H9 (cell line): ENCODE measurements at regions not wholly inside any gene's neighbourhood (a gene's known extent, or its start where the extent isn't known, plus 50 kb on each side); places are given as distances from the start of the nearest gene placed in this dataset.

ENCODE experiments used
- DNase-seq: peaks from one replicate; pipeline ENCODE4 v3.0.0-alpha.2; 2017
- H2AFZ ChIP-seq: one replicate; pipeline ENCODE4 v1.6.1; 2013; ENCODE audit warnings: mild to moderate bottlenecking, low read length, control low read depth, moderate library complexity
- H2AK5ac ChIP-seq: 2 replicates; pipeline ENCODE4 v1.6.1; 2013; ENCODE audit warnings: low read length, control low read depth, mixed read lengths; ENCODE audit not compliant: insufficient read length
- H2BK120ac ChIP-seq: one replicate; pipeline ENCODE4 v1.6.1; 2013; ENCODE audit warnings: low read depth, mild to moderate bottlenecking, low read length, control low read depth, inconsistent platforms; ENCODE audit not compliant: poor library complexity, severe bottlenecking
- H2BK12ac ChIP-seq: 2 replicates; pipeline ENCODE4 v1.6.1; 2013; ENCODE audit warnings: low read length, control low read depth, mixed read lengths, low read depth; ENCODE audit not compliant: insufficient read length
- H2BK15ac ChIP-seq: 2 replicates; pipeline ENCODE4 v1.6.1; 2013; ENCODE audit warnings: low read depth, low read length, control low read depth
- H2BK20ac ChIP-seq: one replicate; pipeline ENCODE4 v1.6.1; 2013; ENCODE audit warnings: low read depth, mild to moderate bottlenecking, low read length, control low read depth, inconsistent platforms; ENCODE audit not compliant: poor library complexity, severe bottlenecking
- H2BK5ac ChIP-seq: 2 replicates; pipeline ENCODE4 v1.6.1; 2013; ENCODE audit warnings: low read length, control low read depth, mixed read lengths; ENCODE audit not compliant: insufficient read length
- H3K14ac ChIP-seq: 2 replicates; pipeline ENCODE4 v1.6.1; 2013; ENCODE audit warnings: low read length, control low read depth; ENCODE audit not compliant: insufficient read depth
- H3K18ac ChIP-seq: 2 replicates; pipeline ENCODE4 v1.6.1; 2013; ENCODE audit warnings: low read depth, mild to moderate bottlenecking, mixed read lengths, low read length, control low read depth; ENCODE audit not compliant: insufficient read length
- H3K23ac ChIP-seq: 2 replicates; pipeline ENCODE4 v1.6.1; 2013; ENCODE audit warnings: low read length, control low read depth, mixed read lengths, low read depth; ENCODE audit not compliant: insufficient read length
- H3K23me2 ChIP-seq: 2 replicates; pipeline ENCODE4 v1.6.1; 2013; ENCODE audit warnings: low read depth, mild to moderate bottlenecking, mixed read lengths, low read length, control low read depth; ENCODE audit not compliant: insufficient read length, poor library complexity, severe bottlenecking
- H3K27ac ChIP-seq: 2 replicates; pipeline ENCODE4 v1.5.1; 2013; ENCODE audit warnings: low read length, control low read depth, mixed read lengths, low read depth; ENCODE audit not compliant: insufficient read length
- H3K27me3 ChIP-seq: 2 replicates; pipeline ENCODE4 v1.6.1; 2013; ENCODE audit warnings: low read length, control low read depth, inconsistent platforms; ENCODE audit not compliant: insufficient read depth
- H3K4ac ChIP-seq: 2 replicates; pipeline ENCODE4 v1.6.1; 2013; ENCODE audit warnings: low read depth, mild to moderate bottlenecking, control low read depth, inconsistent platforms, low read length, moderate library complexity
- H3K4me1 ChIP-seq: 2 replicates; pipeline ENCODE4 v1.6.1; 2013; ENCODE audit warnings: low read length, control low read depth, inconsistent platforms; ENCODE audit not compliant: insufficient read depth
- H3K4me2 ChIP-seq: 2 replicates; pipeline ENCODE4 v1.6.1; 2013; ENCODE audit warnings: low read length, control low read depth, mixed read lengths; ENCODE audit not compliant: insufficient read length, insufficient read depth
- H3K56ac ChIP-seq: 2 replicates; pipeline ENCODE4 v1.6.1; 2013; ENCODE audit warnings: low read depth, mild to moderate bottlenecking, mixed read lengths, low read length, control low read depth; ENCODE audit not compliant: insufficient read length
- H3K79me1 ChIP-seq: 2 replicates; pipeline ENCODE4 v1.6.1; 2013; ENCODE audit warnings: low read depth, mild to moderate bottlenecking, moderate library complexity, low read length, control low read depth, inconsistent platforms; ENCODE audit not compliant: insufficient read depth, poor library complexity, severe bottlenecking
- H3K79me2 ChIP-seq: 2 replicates; pipeline ENCODE4 v1.6.1; 2013; ENCODE audit warnings: low read length, control low read depth, inconsistent platforms; ENCODE audit not compliant: insufficient read depth
- H3K9ac ChIP-seq: 2 replicates; pipeline ENCODE4 v1.6.1; 2013; ENCODE audit warnings: low read length, control low read depth, mixed read lengths; ENCODE audit not compliant: insufficient read length; ENCODE audit errors: extremely low read depth
- H3K9me3 ChIP-seq: one replicate; pipeline ENCODE4 v1.6.1; 2013; ENCODE audit warnings: low read depth, low read length, inconsistent platforms; ENCODE audit not compliant: control insufficient read depth
- H3T11ph ChIP-seq: one replicate; pipeline ENCODE4 v1.6.1; 2013; ENCODE audit warnings: mild to moderate bottlenecking, low read length, control low read depth, inconsistent platforms
- H4K20me1 ChIP-seq: one replicate; pipeline ENCODE4 v1.6.1; 2013; ENCODE audit not compliant: control insufficient read depth, insufficient read length, insufficient read depth
- H4K5ac ChIP-seq: 2 replicates; pipeline ENCODE4 v1.6.1; 2013; ENCODE audit warnings: low read depth, mild to moderate bottlenecking, mixed read lengths, low read length, control low read depth; ENCODE audit not compliant: insufficient read length
- H4K8ac ChIP-seq: replicated peaks from 2 replicates; pipeline ENCODE4 v1.6.1; 2013; ENCODE audit warnings: low read length, control low read depth, mixed read lengths, low read depth; ENCODE audit not compliant: insufficient read length
- H4K91ac ChIP-seq: 2 replicates; pipeline ENCODE4 v1.6.1; 2013; ENCODE audit warnings: low read depth, mild to moderate bottlenecking, moderate library complexity, mixed read lengths, low read length, control low read depth; ENCODE audit not compliant: insufficient read length
- H3K27ac Mint-ChIP-seq, 3 experiments: 2 replicates in 2 of 3; 3 replicates in 1 of 3; pipeline ENCODE4 v1.8.0; 2020 to 2021; ENCODE audit warnings: mixed read lengths in 3 of 3, mild to moderate bottlenecking in 1 of 3, moderate library complexity in 1 of 3
- H3K27me3 Mint-ChIP-seq: 2 replicates; pipeline ENCODE4 v1.8.0; 2021; ENCODE audit warnings: low read depth, mild to moderate bottlenecking, moderate library complexity, mixed read lengths
- H3K36me3 Mint-ChIP-seq, 3 experiments: 2 replicates in 2 of 3; 3 replicates in 1 of 3; pipeline ENCODE4 v1.8.0; 2020 to 2021; ENCODE audit warnings: low read depth in 3 of 3, mixed read lengths in 3 of 3; ENCODE audit not compliant: insufficient read depth in 1 of 3
- H3K4me1 Mint-ChIP-seq, 2 experiments: 2 replicates each; pipeline ENCODE4 v1.8.0; 2020; ENCODE audit warnings: mixed read lengths in 2 of 2
- H3K4me3 Mint-ChIP-seq, 2 experiments: 2 replicates in 1 of 2; 3 replicates in 1 of 2; pipeline ENCODE4 v1.8.0; 2020 to 2021; ENCODE audit warnings: mild to moderate bottlenecking in 2 of 2, mixed read lengths in 2 of 2, moderate library complexity in 1 of 2
- H3K9me3 Mint-ChIP-seq, 2 experiments: 2 replicates in 1 of 2; 3 replicates in 1 of 2; pipeline ENCODE4 v1.8.0; 2020; ENCODE audit warnings: mild to moderate bottlenecking in 2 of 2, mixed read lengths in 2 of 2, moderate library complexity in 1 of 2
- CTCF ChIP-seq: fragments of 200-600 bp; sonication (generic); conservative IDR thresholded peaks from 3 replicates; pipeline ENCODE4 v1.8.0; 2021; ENCODE audit warnings: antibody characterized with exemption, mild to moderate bottlenecking

- Histone ChIP-seq H3K9me3 (no peaks in the 10 kb centered on the region), H3K23me2 (no peaks in the 10 kb centered on the region), H2BK5ac (no peak overlapping the region), H3K79me1 (no peaks in the 10 kb centered on the region), H3K4me2 (no peak overlapping the region), H3T11ph (no peak overlapping the region), H3K18ac (no peak overlapping the region), H3K9ac (no peak overlapping the region), H2BK15ac (no peak overlapping the region), H4K5ac (no peak overlapping the region), H2BK12ac (no peak overlapping the region), H2AK5ac (no peak overlapping the region), H3K14ac (no peak overlapping the region), H3K56ac (no peak overlapping the region), H4K91ac (no peak overlapping the region), H3K4me1 (peaks cover 8% of the 10 kb centered on the region; the same call in 1 of the 2 replicates), H3K23ac (no peak overlapping the region), H3K79me2 (no peaks in the 10 kb centered on the region), H4K8ac (no peak overlapping the region), H2BK20ac (no peak overlapping the region), H2BK120ac (no peak overlapping the region), H3K27ac (no peak overlapping the region), H4K20me1 (no peaks in the 10 kb centered on the region), H3K4ac (no peak overlapping the region), H2AFZ (no peak overlapping the region), H3K27me3 (no peaks in the 10 kb centered on the region)
- Mint-ChIP-seq H3K27me3 (no peaks in the 10 kb centered on the region; the same call in 1 of the 2 replicates), H3K27ac (no peak overlapping the region), H3K9me3 (peaks cover 18% of the 10 kb centered on the region in 2 experiments; a peak in 4 of 5 replicates), H3K4me1 (peaks cover 8 to 14% of the 10 kb centered on the region in 2 experiments), H3K36me3 (peaks cover 0 to 22% (median 7%) of the 10 kb centered on the region in 3 experiments; a peak in 3 of 7 replicates), H3K4me3 (no peak overlapping the region)
- DNase-seq: no peak
- TF ChIP-seq CTCF: no peak
Observed at GRCh38 chr10:35704401-35704800, 62.3 kb upstream of the FZD8 start.
